ENCODE measurements at regions not wholly inside any gene's neighbourhood (a gene's known extent, or its start where the extent isn't known, plus 50 kb on each side); places are given as distances from the start of the nearest gene placed in this dataset.
"Not testable (repeated sequence)": the region's sequence is repeated elsewhere in the genome, so short reads cannot be mapped to it uniquely, and the experiment has no call there.

DNA sequence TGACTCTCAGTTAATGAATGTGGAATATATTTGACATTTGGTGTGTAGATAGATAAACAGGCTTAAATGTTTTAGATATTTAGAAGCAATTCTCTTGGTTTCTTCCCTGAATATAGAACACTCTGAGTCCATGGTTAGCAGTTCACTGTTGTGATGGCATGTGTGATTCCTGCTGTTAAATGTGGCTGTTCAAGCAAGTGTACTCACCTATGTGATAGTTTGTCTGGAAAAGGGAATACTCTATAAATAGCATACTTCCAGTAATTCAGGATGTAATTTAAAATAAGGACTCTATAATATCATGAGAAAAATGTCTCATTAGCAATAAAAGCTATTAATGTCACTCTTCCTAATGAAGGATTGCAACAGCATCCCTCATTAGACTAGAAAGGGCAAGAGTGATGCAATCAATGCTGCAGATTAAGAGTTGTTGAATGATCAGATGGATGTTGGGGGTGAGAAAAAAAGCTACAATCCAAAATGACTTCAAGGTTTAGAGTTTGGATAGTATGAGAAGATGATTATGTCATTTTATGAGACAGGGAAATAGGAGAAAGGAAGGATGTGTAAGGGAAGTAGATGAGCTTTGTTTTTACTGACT, 201.8 kb upstream of the WDFY3 start:
- no peak for DNase-seq

DNA sequence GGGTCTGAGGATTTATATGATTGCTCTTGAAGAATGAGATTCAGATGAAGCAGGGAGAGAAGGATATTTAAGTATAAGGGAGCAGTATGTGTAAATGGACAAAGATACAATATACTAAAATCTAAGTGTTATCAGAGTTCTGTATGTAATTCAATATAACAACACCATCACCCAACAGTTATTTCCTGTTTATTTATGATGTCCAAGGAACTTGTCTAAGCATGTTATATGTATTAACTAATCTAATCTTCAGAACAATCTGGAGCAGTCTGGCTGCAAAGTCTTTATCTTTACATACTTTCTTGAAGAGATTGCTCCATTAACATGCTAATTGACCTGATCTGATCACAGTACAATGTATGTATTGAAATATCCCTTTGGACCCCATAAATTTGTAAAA, 203.8 kb upstream of the WDFY3 start:
- no peak for DNase-seq

DNA sequence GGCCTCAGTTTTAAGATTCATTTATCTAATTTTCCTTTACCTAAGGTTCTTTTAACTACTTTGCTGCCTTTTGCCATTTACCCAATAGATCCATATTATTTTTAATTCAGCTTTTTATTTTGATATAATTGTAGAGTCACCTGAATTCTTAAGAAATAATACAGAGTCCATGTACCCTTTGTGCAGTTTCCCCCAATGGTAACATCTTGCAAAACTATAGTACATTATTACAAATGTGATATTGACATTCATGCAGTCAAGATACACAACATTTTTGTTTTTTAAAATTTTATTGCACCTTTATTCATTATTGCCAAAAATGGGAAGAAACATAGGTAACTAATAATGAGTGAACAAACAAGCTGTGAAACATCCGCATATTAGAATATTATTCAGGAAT, 208.7 kb upstream of the WDFY3 start:
- DNase-seq = no peak

DNA sequence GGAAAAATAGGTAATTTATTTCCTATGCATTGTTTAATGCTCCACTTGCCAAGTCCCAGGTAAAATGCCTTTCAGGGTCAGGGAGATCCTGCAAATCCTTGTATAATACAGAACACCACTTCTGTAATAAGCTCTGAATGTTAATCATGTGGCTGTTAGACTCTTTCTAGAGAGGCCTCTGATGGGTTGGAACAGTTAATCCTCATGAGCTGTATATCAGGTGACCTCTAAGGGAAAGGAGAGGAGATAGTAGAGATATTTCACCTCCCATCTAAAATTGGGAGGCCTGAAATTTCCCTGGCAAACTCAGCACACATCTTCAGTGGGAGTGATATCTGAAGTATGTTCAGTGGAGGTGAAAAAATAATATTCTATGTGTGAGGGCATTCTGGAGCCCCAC, 210.6 kb upstream of the WDFY3 start:
- no peak for DNase-seq

DNA sequence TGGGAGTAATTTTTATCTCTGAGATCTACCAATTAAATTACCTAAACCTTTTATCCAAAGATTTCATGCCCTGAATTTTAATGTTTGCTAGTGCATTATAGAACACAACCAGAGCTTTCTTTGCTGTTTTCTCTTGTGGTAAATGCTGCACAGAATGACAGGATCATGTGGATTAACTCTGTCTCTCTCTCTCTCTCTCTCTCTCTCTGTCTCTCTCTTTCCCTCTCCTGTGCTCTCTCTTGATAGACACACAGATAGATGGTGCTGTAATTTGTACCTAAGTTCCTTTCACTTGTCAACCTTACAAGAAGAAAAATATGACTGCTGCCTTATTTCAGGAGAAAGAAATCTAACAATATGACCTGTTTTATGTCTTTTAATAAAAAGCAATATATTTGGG, 211.2 kb upstream of the WDFY3 start:
- no peak for DNase-seq

DNA sequence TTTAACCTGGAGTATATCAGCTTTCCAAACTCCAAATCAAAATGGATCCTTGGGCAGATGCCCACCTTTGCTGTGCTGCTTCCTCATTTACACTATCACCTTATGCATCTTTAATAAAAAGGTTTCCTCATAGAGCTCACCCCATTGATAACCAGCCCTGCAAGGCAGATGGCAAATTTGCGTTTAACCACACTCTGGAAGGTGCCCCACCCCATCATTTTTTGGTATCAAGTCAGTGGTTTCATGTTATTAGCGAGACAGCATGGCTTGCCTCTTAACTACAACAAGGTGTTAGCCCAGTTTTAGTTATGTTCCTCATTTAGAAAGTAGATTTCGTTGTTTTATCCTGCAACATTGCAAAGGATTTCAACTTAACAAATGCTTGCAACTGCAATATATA, 214.0 kb upstream of the WDFY3 start:
- DNase-seq = no peak

DNA sequence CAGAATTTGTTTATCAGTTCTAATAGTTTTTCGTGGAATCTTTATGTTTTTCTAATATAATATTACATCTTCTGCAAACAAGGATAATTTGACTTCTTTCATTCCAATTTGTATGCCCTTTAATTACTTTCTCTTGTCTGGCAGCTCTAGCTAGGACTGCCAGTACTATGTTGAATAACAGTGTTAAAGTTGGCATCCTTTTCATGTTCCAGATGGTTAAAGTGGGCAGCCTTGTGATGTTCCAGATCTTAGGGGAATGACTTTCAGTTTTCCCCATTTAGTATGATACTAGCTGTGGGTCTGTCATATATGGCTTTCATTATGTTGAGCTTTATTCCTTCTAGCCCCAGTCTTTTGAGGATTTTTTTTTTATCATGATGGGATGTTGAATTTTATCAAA, 220.6 kb upstream of the WDFY3 start:
- DNase-seq = no peak

DNA sequence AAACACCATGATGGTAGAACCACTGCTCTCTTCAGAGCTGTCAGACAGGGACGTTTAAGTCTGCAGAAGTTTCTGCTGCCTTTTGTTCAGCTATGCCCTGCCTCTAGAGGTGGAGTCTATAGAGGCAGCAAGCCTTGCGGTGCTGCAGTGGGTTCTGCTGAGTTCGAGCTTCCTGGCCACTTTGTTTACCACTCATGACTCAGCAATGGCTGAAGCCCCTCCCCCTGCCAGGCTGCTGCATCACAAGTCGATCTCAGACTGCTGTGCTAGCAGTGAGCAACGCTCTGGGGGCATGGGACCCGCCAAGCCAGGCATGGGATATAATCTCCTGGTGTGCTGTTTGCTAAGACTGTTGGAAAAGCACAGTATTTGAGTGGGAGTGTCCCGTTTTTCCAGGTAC, 229.5 kb upstream of the WDFY3 start:
- not testable (repeated sequence) for DNase-seq

DNA sequence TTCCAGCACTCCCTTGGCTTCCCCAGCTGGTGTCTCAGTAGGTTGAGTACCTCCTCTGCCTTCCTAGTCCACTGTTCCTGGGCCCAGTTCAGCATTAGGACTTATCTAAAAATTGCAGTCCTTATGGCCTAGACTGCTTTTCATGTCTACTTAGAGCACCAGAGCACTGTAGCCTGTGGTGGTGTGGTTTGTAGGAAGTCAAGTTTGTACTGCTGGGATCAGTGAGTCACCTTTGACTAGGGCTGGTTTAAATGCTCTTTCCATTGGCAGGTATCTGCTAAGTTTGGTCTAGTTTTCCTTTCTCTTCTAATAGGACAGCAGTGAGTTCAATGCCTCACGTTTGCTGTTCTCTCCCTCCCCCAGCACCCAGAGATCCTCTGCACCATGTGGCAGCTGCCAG, 233.6 kb upstream of the WDFY3 start:
- DNase-seq = no peak

DNA sequence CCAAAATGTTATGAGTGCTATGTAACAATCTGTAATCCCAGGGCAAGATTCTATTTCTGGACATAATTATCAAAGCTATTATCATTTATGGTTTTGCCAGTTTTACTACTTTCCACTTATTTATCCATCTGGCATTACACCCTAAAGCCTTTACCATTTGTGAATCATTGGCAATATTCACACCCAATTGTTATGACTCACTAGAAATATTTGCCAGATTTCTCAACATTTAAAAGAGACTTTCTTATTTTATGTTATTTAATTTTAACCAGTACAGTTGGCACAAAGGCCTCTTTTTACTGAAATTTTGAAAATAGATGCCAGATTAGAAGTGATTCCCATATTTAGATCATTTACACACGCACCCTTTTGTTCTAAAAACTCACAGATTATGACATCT, 242.7 kb upstream of the WDFY3 start:
- no peak for DNase-seq

DNA sequence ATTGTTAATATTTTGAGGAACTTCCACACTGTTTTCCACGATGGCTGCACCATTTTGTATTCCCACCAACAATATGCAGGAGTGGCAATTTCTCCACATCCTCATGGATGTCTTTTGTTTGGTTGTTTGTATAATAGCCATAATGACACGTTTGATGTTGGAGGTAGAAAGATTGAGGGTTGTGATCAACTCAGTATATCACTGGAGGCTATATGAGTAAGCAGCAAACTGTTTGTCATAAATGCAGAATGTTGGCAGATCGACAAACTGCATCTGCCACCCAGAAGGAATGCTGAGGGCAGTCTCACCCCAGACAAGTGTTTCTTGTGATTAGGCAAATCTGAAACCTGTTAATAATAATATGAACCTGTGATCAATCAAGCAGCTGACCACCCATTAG, 243.9 kb upstream of the WDFY3 start:
- no peak for DNase-seq

DNA sequence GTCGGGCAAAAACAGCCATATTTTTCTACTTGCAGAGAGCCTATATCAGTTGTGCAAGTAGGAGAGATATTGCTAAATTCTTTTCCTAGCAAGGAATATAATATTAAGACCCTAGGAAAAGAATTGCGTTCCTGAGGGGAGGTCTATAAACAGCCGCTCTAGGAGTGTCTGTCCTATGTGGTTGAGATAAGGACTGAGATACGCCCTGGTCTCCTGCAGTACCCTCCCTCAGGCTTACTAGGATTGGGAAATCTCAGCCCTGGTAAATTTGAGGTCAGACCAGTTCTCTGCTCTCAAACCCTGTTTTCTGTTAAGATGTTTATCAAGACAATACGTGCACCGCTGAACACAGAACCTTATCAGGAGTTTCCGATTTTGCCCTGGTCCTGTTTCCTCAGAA, 250.1 kb upstream of the WDFY3 start:
- not testable (repeated sequence) for DNase-seq

DNA sequence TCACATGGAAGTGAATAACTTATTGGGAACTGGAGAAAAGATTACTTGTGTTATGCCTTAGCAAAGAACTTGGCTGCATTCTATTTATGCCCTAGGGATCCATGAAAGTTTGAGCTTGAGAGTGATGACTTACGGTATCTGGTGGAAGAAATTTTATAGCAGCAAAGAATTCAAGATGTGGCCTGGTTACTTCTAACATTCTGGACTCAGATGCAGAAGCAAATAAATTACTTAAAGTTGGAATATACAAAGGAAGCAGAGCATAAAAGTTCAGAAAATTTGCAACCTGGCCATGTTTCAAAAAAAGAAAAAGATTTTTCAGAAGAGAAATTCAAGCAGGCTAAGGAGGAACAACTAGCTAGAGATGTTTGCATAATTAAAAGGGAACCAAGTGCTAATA, 252.3 kb upstream of the WDFY3 start:
- DNase-seq = no peak

DNA sequence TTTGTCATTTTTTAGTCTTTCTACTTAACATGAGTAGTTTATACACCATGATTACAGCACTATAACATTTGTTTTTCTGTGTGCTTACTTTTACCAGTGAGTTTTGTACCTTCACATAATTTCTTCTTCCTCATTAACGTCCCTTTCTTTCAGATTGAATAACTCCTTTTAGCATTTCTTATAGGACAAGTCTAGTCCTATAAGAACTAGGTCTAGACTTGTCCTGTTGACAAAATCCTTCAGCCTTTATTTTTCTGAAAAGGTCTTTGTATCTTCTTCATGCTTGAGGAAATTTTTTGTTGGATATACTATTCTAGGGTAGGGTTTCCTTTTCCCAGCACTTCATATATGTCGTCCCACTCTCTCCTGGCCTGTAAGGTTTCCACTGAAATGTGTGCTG, 253.3 kb upstream of the ARHGAP24 start:
- DNase-seq = no peak

DNA sequence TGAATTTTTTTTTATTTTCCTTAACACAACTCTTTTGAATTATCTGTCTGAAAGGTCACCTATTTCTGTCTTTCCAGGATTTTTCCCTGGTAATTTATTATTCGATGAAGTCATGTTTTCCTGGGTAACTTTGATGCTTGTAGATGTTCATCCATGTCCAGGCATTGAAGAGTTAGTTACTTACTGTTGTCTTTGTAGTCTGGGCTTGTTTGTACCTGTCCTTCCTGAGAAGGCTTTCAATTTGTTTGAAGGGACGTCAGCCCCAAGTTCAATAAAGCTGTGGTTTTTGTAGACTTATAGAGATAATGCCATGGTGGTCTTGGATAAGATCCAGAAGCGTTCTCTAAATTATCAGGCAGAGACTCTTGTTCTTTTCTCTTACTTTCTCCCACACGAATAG, 252.4 kb upstream of the ARHGAP24 start:
- DNase-seq = no peak

DNA sequence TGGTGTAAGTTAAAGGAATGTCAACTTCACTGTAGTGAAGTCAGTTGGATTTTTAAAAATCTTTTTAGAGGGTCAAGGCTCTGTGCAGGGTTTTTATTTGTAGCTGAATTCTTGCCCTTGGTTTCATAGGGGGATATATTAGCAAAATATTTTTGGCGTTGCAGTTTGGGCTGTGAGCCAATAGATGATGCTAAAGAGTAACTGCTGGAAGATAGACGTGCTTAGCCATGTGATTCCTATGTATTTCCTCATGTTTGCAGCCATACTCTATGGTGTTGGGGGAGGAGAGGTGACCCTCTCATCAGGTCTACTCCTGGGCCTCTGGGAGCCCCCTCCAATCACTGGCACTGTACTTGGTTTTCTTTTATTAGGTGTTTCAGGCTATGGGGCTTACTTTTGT, 246.7 kb upstream of the ARHGAP24 start:
- no peak for DNase-seq

DNA sequence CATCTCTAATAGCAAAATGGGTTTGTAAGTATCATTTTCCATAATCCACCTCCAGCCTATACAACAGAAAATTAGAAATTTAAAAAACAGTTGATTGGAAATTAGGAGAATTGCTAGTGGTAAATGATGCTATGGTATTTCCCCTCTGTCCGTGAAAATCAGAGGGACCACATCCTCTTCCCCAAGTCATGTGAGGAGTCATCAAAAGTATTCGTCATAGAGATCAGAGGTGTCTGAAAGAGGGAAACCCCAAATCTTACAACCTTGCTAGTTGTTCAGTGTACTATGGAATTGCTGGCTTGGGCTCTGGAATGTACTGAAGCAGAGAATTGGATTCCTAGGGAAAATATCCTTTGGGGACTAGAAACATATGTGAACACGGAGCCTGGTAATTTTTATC, 241.4 kb upstream of the ARHGAP24 start:
- no peak for DNase-seq

DNA sequence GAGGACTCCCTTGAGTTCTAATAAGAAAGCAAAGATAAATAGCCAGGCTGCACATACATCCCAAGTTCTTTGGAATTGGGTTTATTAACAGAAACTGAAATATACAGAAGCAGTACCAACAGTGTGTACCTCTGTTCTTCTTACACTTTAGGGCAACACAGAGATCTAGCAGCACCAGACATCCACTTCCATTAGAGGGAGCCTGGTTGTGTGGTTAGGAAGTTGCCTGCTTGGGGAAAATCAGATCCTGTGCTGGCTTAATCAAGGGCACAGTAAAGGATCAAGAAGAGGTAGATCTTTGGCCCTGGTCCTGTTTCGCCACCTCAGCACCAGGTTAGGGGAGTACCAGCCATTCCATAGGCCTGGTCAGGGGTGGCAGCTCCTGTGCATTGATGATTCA, 231.1 kb upstream of the ARHGAP24 start:
- DNase-seq = no peak

DNA sequence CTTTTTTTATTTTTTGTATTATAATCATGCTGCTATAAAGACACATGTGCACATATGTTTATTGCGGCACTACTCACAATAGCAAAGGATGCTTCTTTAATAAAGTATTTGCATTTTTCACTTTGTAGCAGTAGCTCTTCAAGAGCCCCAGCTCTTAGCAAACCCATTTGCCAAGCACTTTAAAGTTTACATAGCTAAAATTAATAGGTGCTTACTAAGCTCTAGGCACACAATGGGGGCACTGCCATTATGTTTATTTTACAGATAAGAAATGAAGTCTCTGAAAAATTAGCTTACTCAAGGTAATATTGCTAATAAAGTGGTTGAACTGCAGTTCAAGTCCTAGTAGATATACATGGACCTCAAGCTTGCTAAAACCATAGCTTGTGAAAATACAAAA, 230.3 kb upstream of the ARHGAP24 start:
- DNase-seq = no peak

DNA sequence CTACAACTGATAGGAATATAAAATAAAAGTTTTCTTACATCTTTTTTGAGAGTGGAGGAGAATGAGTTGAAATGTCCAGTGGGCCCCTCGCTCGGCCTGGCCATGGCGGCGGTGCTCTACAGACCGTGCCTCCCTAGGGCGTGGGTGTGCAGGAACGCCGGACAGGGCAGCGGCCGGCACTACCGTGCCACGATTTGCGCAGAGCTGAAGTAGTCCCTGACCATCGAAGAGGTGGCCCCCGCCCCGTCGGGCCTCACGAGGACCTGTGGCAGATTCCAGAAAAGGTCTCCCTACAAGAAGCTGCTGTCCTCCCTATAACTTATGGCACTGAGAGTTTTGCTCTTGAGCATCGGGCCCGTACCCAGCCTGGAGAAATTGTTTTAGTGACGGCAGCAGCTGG, 228.9 kb upstream of the ARHGAP24 start:
- no peak for DNase-seq

DNA sequence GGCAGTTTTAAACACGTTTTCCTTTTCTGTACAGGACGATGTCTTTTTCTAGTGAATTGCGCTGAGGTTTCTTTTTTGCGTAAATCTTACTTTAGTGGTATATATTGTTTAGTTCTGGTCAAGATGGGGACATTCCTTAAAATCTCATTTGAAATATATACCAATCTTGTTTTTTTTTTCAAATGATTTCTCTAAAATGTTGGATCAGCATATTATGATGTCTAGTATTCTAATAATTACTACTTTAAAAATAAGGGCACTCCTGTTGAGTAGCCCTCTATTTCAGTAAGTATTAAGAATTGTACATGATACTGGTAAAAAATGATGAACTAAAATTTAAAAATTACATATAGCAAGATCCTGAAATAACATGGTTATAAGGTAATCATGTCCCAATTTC, 224.1 kb upstream of the ARHGAP24 start:
- DNase-seq = no peak

DNA sequence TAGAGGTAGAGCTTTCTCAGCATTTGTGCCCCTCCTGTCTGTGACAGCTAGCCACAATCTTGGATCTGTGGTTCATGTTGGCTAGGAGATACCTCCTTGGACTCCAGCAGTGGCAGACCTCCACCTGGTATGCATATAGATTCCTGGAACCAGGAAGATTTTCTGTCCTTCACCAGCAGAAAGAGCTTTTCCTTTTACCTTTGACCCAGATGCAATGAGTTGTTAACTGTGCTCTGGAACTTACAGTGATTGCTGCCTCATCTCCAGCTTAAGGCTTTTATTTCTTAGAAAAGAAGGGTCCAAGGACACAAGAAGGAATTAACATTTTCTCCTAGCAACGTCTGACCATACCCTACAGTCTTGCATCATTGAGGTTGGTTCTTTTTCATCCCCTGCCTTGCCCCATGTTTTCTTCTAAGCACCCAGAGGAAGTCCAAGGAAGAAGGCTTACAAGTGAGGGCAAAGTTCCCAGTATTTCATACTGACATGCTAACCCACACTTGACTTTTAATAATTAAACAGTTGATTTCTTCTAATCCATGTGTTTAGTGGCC, 217.1 kb upstream of the ARHGAP24 start:
- DNase-seq = no peak

DNA sequence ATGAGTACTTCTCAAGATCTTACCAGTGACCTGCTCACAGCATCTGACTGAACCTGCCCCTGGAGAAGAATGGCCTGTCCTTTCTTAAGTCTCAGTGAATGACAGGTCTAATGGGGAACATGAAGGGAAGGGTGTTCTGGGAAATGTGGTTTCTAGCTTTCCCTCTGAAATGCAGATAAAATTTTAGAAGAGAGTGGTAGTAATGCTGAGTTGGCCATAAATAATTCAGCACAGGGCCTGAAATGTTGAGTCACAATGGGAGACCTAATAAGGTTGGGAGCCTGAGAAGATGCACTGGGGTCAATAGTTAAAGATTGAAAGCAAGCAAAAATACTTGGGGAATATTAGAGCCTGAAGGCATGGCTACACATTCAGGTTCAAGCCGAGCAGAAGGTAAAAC, 214.9 kb upstream of the ARHGAP24 start:
- DNase-seq = no peak

DNA sequence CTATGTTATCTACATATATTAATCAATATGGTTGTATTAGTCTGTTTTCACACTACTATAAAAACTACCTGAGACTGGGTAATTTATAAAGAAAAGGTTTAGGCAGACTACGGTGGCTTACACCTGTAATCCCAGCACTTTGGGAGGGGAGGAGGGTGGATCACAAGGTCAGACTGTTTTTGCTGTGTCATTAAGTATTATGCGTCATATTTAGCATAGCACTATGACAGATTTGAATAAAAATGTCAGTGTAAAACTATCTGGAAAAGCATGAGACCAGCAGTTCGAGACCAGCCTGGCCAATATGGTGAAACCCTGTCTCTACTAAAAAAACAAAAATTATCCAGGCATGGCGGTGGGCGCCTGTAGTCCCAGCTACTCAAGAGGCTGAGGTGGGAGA, 209.7 kb upstream of the ARHGAP24 start:
- DNase-seq = no peak

DNA sequence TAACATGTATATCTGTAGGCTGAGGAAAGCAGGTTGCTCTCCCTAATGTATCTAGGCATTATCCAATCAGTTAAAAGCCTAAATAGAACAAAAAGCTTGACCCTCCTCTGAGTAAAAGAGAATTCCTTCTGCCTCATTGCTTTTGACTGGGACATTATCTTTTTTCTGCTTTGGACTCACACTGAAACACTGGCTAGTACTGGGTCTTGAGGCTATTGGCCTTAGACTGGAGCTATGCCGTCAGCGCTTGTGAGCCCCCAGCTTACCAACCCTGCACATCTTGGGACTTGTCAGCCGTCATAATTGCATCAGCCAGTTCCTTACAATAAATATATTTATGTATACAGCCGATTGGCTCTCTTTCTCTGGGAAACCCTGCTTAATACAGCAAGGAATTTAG, 206.8 kb upstream of the ARHGAP24 start:
- no peak for DNase-seq

DNA sequence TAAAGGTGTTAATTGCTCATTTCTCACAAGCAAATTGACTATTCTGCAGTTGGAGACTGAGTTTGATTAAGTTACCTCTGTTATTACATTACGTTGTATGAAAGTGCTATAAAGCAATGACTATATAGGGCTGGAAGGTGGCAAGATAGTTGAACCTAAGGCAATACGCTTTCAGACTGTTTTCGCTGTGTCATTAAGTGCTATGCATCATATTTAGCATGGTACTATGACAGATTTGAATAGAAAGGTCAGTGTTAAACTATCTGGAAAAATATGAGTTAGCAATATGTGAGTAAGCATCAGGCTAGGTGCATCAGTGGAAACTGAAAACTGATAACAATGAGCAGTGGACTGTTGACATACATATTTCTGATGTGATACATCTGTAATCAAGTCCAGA, 206.0 kb upstream of the ARHGAP24 start:
- DNase-seq = no peak

Data from NCI-H510A (cell line).